ENCODE measurements at regions not wholly inside any gene's neighbourhood (a gene's known extent, or its start where the extent isn't known, plus 50 kb on each side); places are given as distances from the start of the nearest gene placed in this dataset.

- WGBS, 2 donors: 88% methylated on average over 3 of the region's 9 CpGs; no CpG with 5 or more reads in 1 of the 2 donors
- Histone ChIP-seq H3K4me3 (no peak overlapping the region), H3K4me1 (peaks cover 0 to 2% (median 0%) of the 10 kb centered on the region in 3 donors), H3K9me3 (no peaks in the 10 kb centered on the region), H3K36me3 (no peaks in the 10 kb centered on the region), H3K27ac (no peak overlapping the region), H3K27me3 (peaks cover 0 to 1% (median 0%) of the 10 kb centered on the region in 4 donors)
- intact Hi-C loops (cut with DNase I): no loop called here
- TF ChIP-seq CTCF (IDR thresholded peaks at IDR 0.05) (no peak), POLR2A (IDR thresholded peaks at IDR 0.05) (no peak)
- no peak for DNase-seq
Observed at GRCh38 chr22:48649031-48649430, 1178.6 kb downstream of the BRD1 start.

GRCh38 chr22:48647606-48648515 lies 1179.8 kb downstream of the BRD1 start:
- no peak for TF ChIP-seq POLR2A (IDR thresholded peaks at IDR 0.05)
- no peak for TF ChIP-seq CTCF (IDR thresholded peaks at IDR 0.05)

GRCh38 chr22:48647051-48647450 lies 1180.6 kb downstream of the BRD1 start:
- no peak for DNase-seq
- WGBS, 2 donors: 78% methylated on average over 3 of the region's 13 CpGs; no CpG with 5 or more reads in 1 of the 2 donors
- intact Hi-C loops (cut with DNase I): no loop called here
- H3K27me3 ChIP-seq: no peaks in the 10 kb centered on the region
- H3K4me3 ChIP-seq: no peak overlapping the region
- TF ChIP-seq CTCF (IDR thresholded peaks at IDR 0.05) (no peak), POLR2A (IDR thresholded peaks at IDR 0.05) (no peak)
- H3K27ac ChIP-seq: no peak overlapping the region
- no peaks in the 10 kb centered on the region for H3K36me3 ChIP-seq
- H3K4me1 ChIP-seq: no peaks in the 10 kb centered on the region
- H3K9me3 ChIP-seq: no peaks in the 10 kb centered on the region

More at GRCh38 chr22:48647606-48648515, 1179.8 kb downstream of the BRD1 start:
- H3K9me3 ChIP-seq: no peaks in the 10 kb centered on the region
- H3K4me1 ChIP-seq: no peaks in the 10 kb centered on the region
- 72 to 83% methylated on average over 1 to 9 of the region's 25 CpGs for WGBS, 2 donors
- intact Hi-C loops (cut with DNase I): no loop called here
- H3K4me3 ChIP-seq: no peak overlapping the region
- no peak overlapping the region for H3K27ac ChIP-seq
- no peak for DNase-seq
- no peaks in the 10 kb centered on the region for H3K27me3 ChIP-seq
- H3K36me3 ChIP-seq: no peaks in the 10 kb centered on the region

GRCh38 chr22:48646216-48646925 lies 1181.3 kb downstream of the BRD1 start:
- no peak for TF ChIP-seq POLR2A (IDR thresholded peaks at IDR 0.05)
- no peak for TF ChIP-seq CTCF (IDR thresholded peaks at IDR 0.05)
- Histone ChIP-seq H3K4me1 (no peaks in the 10 kb centered on the region), H3K4me3 (no peak overlapping the region), H3K27me3 (no peaks in the 10 kb centered on the region), H3K27ac (no peak overlapping the region), H3K9me3 (no peaks in the 10 kb centered on the region), H3K36me3 (no peaks in the 10 kb centered on the region)
- no peak for DNase-seq
- intact Hi-C loops (cut with DNase I): no loop called here
- WGBS, 2 donors: 100% methylated on average over 4 of the region's 42 CpGs; no CpG with 5 or more reads in 1 of the 2 donors

GRCh38 chr22:48645766-48646165 lies 1181.9 kb downstream of the BRD1 start:
- Histone ChIP-seq H3K36me3 (no peaks in the 10 kb centered on the region), H3K27ac (no peak overlapping the region), H3K27me3 (no peaks in the 10 kb centered on the region), H3K9me3 (no peaks in the 10 kb centered on the region), H3K4me3 (no peak overlapping the region), H3K4me1 (no peaks in the 10 kb centered on the region)
- TF ChIP-seq POLR2A (IDR thresholded peaks at IDR 0.05) (no peak), CTCF (IDR thresholded peaks at IDR 0.05) (no peak)
- WGBS, 2 donors: 45 to 67% methylated on average over 1 to 2 of the region's 16 CpGs
- no peak for DNase-seq
- intact Hi-C loops (cut with DNase I): no loop called here

All from esophagus squamous epithelium (tissue), 5 donors.